IPS-11a (cell line): ENCODE measurements at regions not wholly inside any gene's neighbourhood (a gene's known extent, or its start where the extent isn't known, plus 50 kb on each side); places are given as distances from the start of the nearest gene placed in this dataset.

Experiments used
- H3K4me3 ChIP-seq: one replicate; pipeline ENCODE4 v1.5.1; 2013; ENCODE audit warnings: low read depth, low read length, control low read depth

GRCh38 chr13:50513300-50513877, 330.1 kb downstream of the DLEU7 start:
- no peak overlapping the region for H3K4me3 ChIP-seq

- H3K4me3 ChIP-seq = no peak overlapping the region
Measured at GRCh38 chr13:50514249-50514648, 329.2 kb downstream of the DLEU7 start.

GRCh38 chr13:50518131-50518530, 325.4 kb downstream of the DLEU7 start:
- no peak overlapping the region for H3K4me3 ChIP-seq

GRCh38 chr13:50518781-50519201, 324.7 kb downstream of the DLEU7 start:
- no peak overlapping the region for H3K4me3 ChIP-seq

GRCh38 chr13:50519866-50520265, 323.6 kb downstream of the DLEU7 start:
- no peak overlapping the region for H3K4me3 ChIP-seq

GRCh38 chr13:50521006-50521830, 322.3 kb downstream of the DLEU7 start:
- H3K4me3 ChIP-seq = no peak overlapping the region

- H3K4me3 ChIP-seq = no peak overlapping the region
Measured at GRCh38 chr13:50521831-50522149, 321.7 kb downstream of the DLEU7 start.

- H3K4me3 ChIP-seq = no peak overlapping the region
Measured at GRCh38 chr13:50522506-50522905, 321.0 kb downstream of the DLEU7 start.

- no peak overlapping the region for H3K4me3 ChIP-seq
Measured at GRCh38 chr13:50523307-50523706, 320.2 kb downstream of the DLEU7 start.

GRCh38 chr13:50524560-50524959, 318.9 kb downstream of the DLEU7 start:
- no peak overlapping the region for H3K4me3 ChIP-seq

GRCh38 chr13:50526661-50527071, 316.8 kb downstream of the DLEU7 start:
- H3K4me3 ChIP-seq = no peak overlapping the region

GRCh38 chr13:50527188-50527587, 316.3 kb downstream of the DLEU7 start:
- H3K4me3 ChIP-seq = no peak overlapping the region

GRCh38 chr13:50527612-50528509, 315.6 kb downstream of the DLEU7 start:
- no peak overlapping the region for H3K4me3 ChIP-seq

GRCh38 chr13:50529154-50529882, 314.2 kb downstream of the DLEU7 start:
- no peak overlapping the region for H3K4me3 ChIP-seq

GRCh38 chr13:50531917-50532899, 311.3 kb downstream of the DLEU7 start:
- no peak overlapping the region for H3K4me3 ChIP-seq

GRCh38 chr13:50535050-50535449, 308.4 kb downstream of the DLEU7 start:
- no peak overlapping the region for H3K4me3 ChIP-seq

- no peak overlapping the region for H3K4me3 ChIP-seq
Measured at GRCh38 chr13:50537029-50537428, 306.5 kb downstream of the DLEU7 start.

- no peak overlapping the region for H3K4me3 ChIP-seq
Measured at GRCh38 chr13:50539791-50540530, 303.5 kb downstream of the DLEU7 start.

GRCh38 chr13:50543141-50543540, 300.4 kb downstream of the DLEU7 start:
- H3K4me3 ChIP-seq = no peak overlapping the region
